22Rv1 (cell line): ENCODE measurements at regions not wholly inside any gene's neighbourhood (a gene's known extent, or its start where the extent isn't known, plus 50 kb on each side); places are given as distances from the start of the nearest gene placed in this dataset.

Experiments used
- ZFX ChIP-seq: fragments of 450-650 bp; IDR thresholded peaks from 2 replicates; pipeline ENCODE4 v1.6.1; 2017; ENCODE audit warnings: antibody characterized with exemption, borderline replicate concordance
- TF ChIP-seq, protein P1 (sequence below): fragments of 450-650 bp; IDR thresholded peaks from 2 replicates; pipeline ENCODE4 v1.5.1; 2017; ENCODE audit warnings: mild to moderate bottlenecking

DNA sequence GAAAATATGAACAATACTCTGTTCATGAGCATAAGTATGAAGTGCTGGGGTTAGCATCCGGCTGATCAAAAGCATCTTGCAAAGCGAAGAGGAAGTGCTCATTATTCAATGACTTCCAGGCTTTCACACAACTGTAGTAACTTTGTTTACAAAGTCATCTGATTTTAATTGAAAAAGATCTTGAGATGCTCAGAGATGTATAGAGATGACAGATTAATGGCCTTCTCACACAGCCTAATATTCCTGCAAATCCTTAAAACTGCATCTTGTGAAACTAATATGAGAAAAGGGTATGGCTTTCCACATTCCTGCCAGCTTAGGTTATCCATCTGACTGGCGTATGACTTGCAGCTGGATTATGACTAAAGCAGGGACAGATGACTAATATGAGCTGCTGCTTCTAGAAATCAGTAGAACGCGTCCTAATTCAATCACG, 125.4 kb downstream of the CASP12 start:
- TF ChIP-seq ZFX, result no peak
- TF ChIP-seq, protein P1, sequence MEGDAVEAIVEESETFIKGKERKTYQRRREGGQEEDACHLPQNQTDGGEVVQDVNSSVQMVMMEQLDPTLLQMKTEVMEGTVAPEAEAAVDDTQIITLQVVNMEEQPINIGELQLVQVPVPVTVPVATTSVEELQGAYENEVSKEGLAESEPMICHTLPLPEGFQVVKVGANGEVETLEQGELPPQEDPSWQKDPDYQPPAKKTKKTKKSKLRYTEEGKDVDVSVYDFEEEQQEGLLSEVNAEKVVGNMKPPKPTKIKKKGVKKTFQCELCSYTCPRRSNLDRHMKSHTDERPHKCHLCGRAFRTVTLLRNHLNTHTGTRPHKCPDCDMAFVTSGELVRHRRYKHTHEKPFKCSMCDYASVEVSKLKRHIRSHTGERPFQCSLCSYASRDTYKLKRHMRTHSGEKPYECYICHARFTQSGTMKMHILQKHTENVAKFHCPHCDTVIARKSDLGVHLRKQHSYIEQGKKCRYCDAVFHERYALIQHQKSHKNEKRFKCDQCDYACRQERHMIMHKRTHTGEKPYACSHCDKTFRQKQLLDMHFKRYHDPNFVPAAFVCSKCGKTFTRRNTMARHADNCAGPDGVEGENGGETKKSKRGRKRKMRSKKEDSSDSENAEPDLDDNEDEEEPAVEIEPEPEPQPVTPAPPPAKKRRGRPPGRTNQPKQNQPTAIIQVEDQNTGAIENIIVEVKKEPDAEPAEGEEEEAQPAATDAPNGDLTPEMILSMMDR, result no peak
